HG03439 (cell line): ENCODE measurements at regions not wholly inside any gene's neighbourhood (a gene's known extent, or its start where the extent isn't known, plus 50 kb on each side); places are given as distances from the start of the nearest gene placed in this dataset.

ENCODE experiments used
- ATAC-seq: cut with Tn5 transposase; IDR thresholded peaks from one replicate; pipeline ENCODE4 v1.9.1; 2021; ENCODE audit warnings: mild to moderate bottlenecking, moderate library complexity; ENCODE audit not compliant: unreplicated experiment

- ATAC-seq: no peak
These were observed 230.8 kb upstream of the CST7 start for GRCh38 chr20:24718277-24718676.

GRCh38 chr20:24718696-24719095, 230.4 kb upstream of the CST7 start:
- no peak for ATAC-seq

DNA sequence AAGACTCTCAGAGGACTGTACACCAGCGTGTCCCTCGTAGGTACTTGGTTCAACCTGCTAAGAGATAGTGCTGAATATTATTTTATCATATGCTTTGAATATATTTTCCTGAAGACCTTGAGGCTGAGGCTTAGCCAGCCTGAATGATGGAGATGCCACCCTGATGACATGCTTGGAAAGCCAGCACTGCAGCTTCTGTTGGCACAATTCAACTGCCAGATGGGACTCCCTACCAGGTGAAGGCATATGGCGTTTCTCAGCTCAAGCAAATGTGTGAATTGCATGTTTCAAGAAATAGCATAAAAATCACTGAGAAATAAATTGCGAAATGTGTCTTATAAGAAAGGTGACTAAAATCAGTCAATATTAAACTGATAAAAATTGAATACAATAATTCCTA, 228.1 kb upstream of the CST7 start:
- no peak for ATAC-seq

GRCh38 chr20:24721891-24722568, 227.0 kb upstream of the CST7 start:
- no peak for ATAC-seq

DNA sequence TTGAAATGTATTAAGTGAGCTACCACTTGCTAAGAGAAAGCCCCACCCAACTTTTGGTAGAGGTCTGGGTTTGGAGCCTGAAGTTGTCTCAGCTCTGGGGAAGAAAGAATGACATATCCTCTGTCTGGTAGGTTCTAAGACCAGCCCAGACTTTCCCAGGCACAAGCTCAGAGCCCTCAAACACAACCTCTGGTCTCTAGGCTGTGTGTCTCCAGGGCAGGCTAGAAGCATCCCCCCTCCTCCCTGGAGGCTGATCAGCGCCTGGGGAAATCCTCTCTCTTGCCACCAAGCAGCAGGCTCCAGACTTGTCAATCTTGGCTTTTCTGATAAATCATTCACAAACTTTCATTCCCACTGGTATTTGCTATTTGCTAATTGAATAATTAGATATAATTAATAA, 226.5 kb upstream of the CST7 start:
- ATAC-seq: no peak

DNA sequence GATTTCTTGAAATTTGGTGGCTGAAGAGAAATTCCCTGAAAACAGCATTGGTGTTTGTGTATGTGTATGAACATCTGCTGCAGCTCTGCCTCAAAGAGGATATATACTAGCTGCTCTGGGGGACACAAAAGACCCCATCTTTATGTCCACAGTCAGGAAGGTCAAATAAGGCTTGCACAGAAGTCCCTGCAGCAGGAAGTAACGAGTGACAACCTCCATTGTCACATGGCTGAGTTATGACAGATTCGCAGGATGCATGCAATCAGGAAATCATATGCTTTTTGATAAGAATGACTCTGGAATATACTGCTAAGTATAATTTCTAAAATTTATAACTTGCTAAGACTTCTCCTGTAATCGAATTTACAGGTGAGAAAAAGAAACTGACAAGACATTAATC, 225.9 kb upstream of the CST7 start:
- no peak for ATAC-seq

DNA sequence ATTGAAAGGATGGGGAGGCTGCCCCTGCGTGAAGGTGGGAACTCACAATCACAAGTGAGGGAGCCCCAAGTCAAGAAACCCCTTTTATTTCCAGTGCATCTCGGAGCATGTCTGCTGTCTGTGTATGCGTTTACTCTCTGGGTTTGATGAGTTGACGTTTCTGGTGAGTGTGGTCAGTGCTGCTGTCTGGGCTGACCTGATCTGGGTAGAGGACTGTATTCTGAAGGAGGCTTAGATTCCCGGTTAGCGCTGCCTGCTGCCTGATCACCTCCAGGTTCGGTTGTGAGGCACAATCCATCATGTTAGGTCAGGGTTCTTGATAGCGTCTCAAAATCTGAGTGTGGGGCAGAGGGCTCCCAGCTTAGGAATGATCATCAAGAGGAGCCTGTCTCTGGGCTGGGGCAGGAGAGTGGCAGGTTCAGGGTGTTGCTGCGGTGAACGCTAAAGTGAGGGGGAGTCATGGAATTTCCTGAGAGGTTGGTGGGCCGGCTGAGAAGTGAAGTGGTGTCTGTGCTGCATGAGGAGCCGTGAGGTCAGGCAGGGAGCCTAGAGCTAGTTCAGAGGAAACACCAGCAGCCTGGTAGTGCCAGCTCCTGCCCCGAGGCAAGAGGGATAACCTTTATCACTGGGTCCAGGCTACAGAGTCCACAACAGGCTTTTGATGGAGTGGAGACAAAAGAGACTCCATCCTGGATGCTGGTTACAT, 225.3 kb upstream of the CST7 start:
- no peak for ATAC-seq

GRCh38 chr20:24724982-24725533, 224.0 kb upstream of the CST7 start:
- no peak for ATAC-seq

DNA sequence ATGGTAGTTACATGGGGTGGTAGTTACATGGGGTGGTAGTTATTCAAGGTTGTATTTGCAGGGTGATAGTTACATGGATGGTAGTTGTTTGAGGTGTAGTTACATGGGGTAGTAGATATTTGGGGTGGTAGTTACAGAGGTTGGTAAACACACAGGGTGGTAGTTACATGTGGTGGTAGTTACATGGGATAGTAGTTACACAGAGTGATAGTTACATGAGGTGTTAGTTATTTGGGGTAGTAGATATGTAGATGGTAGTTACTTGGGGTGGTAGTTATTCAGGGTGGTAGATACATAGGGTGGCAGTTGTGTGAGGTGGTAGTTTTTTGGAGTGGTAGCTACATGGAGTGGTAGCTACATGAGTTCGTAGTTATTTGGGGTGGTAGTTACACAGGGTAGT, 221.3 kb upstream of the CST7 start:
- no peak for ATAC-seq

- no peak for ATAC-seq
These were observed 219.0 kb upstream of the CST7 start for GRCh38 chr20:24729896-24730605.

GRCh38 chr20:24730750-24731149, 218.3 kb upstream of the CST7 start:
- ATAC-seq: no peak

GRCh38 chr20:24731312-24731711, 217.8 kb upstream of the CST7 start:
- ATAC-seq: no peak

DNA sequence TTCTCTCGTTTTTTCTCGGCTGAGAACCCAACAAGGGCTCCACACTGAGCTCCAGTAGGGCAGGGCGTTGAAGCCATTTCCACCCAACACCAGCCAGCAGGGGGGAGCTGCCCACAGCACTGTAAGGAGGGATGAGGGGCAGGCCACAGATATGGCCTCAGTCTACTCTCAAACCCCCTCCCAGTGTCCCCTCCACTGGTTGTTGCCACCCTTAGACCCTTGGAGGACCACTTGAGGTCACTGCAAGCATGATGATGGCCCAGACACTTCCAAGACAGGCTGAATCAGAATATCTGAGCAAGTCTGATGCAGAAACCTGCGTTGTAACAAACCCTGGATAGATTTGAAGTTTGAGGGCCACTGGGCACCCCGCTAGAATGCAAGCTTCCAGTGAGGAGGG, 217.0 kb upstream of the CST7 start:
- no peak for ATAC-seq

- no peak for ATAC-seq
These were observed 216.5 kb upstream of the CST7 start for GRCh38 chr20:24732599-24732998.

GRCh38 chr20:24733416-24733815, 215.7 kb upstream of the CST7 start:
- no peak for ATAC-seq

DNA sequence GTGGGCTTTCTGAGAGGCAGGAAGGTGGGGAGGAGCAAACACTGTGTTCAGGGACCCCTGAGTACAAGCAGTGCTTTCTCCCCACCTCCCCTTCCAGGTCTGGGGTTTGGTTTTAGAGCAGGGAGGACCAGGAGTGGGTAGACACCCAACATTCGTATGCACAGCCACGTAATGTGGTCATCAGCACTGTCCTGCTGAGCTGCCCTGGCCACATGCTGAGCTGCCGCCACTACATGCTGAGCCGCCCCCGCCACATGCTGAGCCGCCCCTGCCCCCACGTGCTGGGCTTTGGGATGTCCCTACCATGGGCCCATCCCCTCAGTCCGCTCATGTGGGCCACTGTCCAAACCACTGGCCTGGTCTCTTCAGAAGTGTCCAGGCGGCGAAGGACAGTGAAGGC, 214.9 kb upstream of the CST7 start:
- no peak for ATAC-seq

DNA sequence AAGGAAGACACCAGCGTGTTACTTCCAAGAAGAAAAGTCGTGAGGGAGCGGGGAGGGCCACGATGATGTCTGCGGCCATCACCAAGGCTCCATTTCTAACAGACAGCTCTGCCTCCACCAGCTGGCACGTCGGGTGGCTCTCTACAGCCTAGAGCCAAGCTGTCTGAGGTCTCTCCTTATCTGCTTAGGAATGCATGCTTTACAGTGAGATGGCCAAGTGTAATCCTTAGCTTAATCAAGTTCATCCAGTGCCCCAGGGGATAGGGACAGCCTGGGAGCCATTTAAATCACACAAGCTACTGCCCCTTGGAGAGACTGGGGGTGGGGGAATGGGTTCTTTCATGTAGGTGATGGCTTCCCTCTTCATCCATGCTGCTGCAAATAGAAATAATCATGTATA, 213.8 kb upstream of the CST7 start:
- ATAC-seq: no peak

GRCh38 chr20:24736131-24736843, 212.8 kb upstream of the CST7 start:
- no peak for ATAC-seq

DNA sequence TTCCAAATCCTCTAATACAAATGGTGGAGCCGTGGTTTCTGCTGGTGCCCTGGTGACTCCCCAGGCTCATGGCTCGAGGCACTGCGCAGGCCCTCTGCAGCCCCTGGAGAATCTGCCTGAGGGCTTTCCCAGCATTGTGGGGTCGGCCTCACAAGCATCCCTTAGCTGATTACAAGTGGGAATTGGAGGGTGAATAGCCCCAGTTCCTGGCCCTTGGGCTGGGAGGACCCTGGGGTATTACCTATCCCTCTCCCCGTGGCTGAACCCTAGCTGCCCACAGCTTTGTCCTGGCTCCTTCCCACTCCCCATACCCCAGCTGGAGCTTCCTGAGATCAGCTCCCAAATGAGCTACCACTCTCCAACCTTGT, 212.2 kb upstream of the CST7 start:
- ATAC-seq: no peak

- ATAC-seq: no peak
These were observed 211.7 kb upstream of the CST7 start for GRCh38 chr20:24737212-24737850.
